GM13977 (cell line): ENCODE measurements at regions not wholly inside any gene's neighbourhood (a gene's known extent, or its start where the extent isn't known, plus 50 kb on each side); places are given as distances from the start of the nearest gene placed in this dataset.
"Not testable (repeated sequence)": the region's sequence is repeated elsewhere in the genome, so short reads cannot be mapped to it uniquely, and the experiment has no call there.

Experiments
- DNase-seq: peaks from one replicate; pipeline ENCODE4 v3.0.0; 2012; ENCODE audit warnings: low spot score
- CTCF ChIP-seq: IDR thresholded peaks from 2 replicates; pipeline ENCODE4 v1.5.1; 2012; ENCODE audit warnings: mild to moderate bottlenecking, control low read depth; ENCODE audit not compliant: insufficient read depth; ENCODE audit errors: extremely low read depth, missing control alignments
- in situ Hi-C: fragments of 300-500 bp; cut with MboI; formaldehyde crosslinking; loops from one replicate; pipeline ENCODE4 v1.12.0; 2022; ENCODE audit warnings: low sequenced_read_pairs, low pct_unique_long_range_greater_than_20kb, mixed read lengths, inconsistent platforms; ENCODE audit not compliant: unreplicated experiment

- in situ Hi-C loops: no loop called here
- DNase-seq: no peak
- no peak for TF ChIP-seq CTCF
Measured at GRCh38 chr7:138208864-138209263, 132.6 kb downstream of the AKR1D1 start.

GRCh38 chr7:138212314-138212713 is 136.1 kb downstream of the AKR1D1 start:
- in situ Hi-C loops: no loop called here
- no peak for TF ChIP-seq CTCF
- DNase-seq: no peak

GRCh38 chr7:138214926-138215325 is 138.7 kb downstream of the AKR1D1 start:
- no peak for TF ChIP-seq CTCF

GRCh38 chr7:138220321-138220720 is 144.1 kb downstream of the AKR1D1 start:
- in situ Hi-C loops, DNase-seq: not testable (repeated sequence)

More at GRCh38 chr7:138214926-138215325, 138.7 kb downstream of the AKR1D1 start:
- no peak for DNase-seq
- in situ Hi-C loops: no loop called here

- in situ Hi-C loops, DNase-seq: not testable (repeated sequence)
Measured at GRCh38 chr7:138221388-138221787, 145.1 kb downstream of the AKR1D1 start.

- no peak for DNase-seq
- in situ Hi-C loops: no loop called here
- TF ChIP-seq CTCF: no peak
Measured at GRCh38 chr7:138223402-138223879, 147.2 kb downstream of the AKR1D1 start.

- no peak for TF ChIP-seq CTCF
- no peak for DNase-seq
- in situ Hi-C loops: no loop called here
Measured at GRCh38 chr7:138226001-138226476, 149.8 kb downstream of the AKR1D1 start.

GRCh38 chr7:138226745-138227279 is 150.6 kb downstream of the AKR1D1 start:
- in situ Hi-C loops: no loop called here
- DNase-seq: no peak
- no peak for TF ChIP-seq CTCF
